RWPE1 (cell line): ENCODE measurements at regions not wholly inside any gene's neighbourhood (a gene's known extent, or its start where the extent isn't known, plus 50 kb on each side); places are given as distances from the start of the nearest gene placed in this dataset.
A peak's percentile ranks its signal among the peaks of the same experiment; 100 is the strongest.

ENCODE experiments used
- CTCF ChIA-PET: fragments of 350-600 bp; sonication (Branson Sonifier 250); formaldehyde crosslinking; extraction: SDS; loops from one replicate; lab custom pipeline; 2021; lab: Yijun Ruan, JAX
- POLR2A ChIA-PET: fragments of 400-600 bp; formaldehyde crosslinking; extraction: SDS; loops from one replicate; lab custom pipeline; 2020; ENCODE audit warnings: antibody characterized with exemption; ENCODE audit not compliant: low non-redundant PET; lab: Yijun Ruan, JAX
- DNase-seq: peaks from one replicate; pipeline ENCODE4 v3.0.0; 2012; ENCODE audit warnings: low spot score
- H3K27ac ChIP-seq: fragments of 450-650 bp; 2 replicates; pipeline ENCODE4 v1.5.1; 2017
- TF ChIP-seq, protein P1 (sequence below): fragments of 450-650 bp; conservative IDR thresholded peaks from 2 replicates; pipeline ENCODE4 v1.5.1; 2017; ENCODE audit warnings: low read depth, mild to moderate bottlenecking

- ChIA-PET CTCF (interaction anchor here (0.6 kb wide), 1 partner anchor 239 kb away, joined by 3 read pairs; no protein-coding TSS in a partner anchor), POLR2A (no interaction called here)
Observed at GRCh38 chr6:148221196-148221979, 121.2 kb upstream of the SASH1 start.

GRCh38 chr6:148222376-148222775, 120.3 kb upstream of the SASH1 start:
- DNase-seq = no peak
- H3K27ac ChIP-seq = no peak overlapping the region
- CTCF ChIA-PET = no interaction called here

More at GRCh38 chr6:148221196-148221979, 121.2 kb upstream of the SASH1 start:
- no peak overlapping the region for H3K27ac ChIP-seq
- DNase-seq = no peak
- TF ChIP-seq, protein P1, sequence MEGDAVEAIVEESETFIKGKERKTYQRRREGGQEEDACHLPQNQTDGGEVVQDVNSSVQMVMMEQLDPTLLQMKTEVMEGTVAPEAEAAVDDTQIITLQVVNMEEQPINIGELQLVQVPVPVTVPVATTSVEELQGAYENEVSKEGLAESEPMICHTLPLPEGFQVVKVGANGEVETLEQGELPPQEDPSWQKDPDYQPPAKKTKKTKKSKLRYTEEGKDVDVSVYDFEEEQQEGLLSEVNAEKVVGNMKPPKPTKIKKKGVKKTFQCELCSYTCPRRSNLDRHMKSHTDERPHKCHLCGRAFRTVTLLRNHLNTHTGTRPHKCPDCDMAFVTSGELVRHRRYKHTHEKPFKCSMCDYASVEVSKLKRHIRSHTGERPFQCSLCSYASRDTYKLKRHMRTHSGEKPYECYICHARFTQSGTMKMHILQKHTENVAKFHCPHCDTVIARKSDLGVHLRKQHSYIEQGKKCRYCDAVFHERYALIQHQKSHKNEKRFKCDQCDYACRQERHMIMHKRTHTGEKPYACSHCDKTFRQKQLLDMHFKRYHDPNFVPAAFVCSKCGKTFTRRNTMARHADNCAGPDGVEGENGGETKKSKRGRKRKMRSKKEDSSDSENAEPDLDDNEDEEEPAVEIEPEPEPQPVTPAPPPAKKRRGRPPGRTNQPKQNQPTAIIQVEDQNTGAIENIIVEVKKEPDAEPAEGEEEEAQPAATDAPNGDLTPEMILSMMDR = no peak

DNA sequence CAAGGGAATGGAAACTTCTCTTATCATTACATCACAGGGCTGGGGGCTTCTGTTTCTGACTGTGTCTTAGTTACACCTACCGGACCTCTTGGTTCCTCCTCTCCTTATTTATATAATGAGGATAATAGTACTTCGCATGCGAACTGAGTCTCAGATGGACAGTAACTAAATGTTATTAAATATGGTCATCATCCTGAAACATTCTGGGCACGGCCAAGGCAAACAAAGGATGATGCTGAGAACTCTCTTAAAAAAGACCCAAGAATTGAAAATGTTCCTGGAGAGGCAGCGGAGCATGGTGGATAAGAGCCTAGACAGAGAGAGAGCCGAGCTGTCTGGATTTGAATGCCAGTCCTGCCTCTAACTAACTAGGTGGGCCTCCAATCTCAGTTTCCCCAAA, 119.8 kb upstream of the SASH1 start:
- no peak overlapping the region for H3K27ac ChIP-seq
- TF ChIP-seq, protein P1 = no peak
- ChIA-PET POLR2A (no interaction called here), CTCF (no interaction called here)
- no peak for DNase-seq

More at GRCh38 chr6:148222376-148222775, 120.3 kb upstream of the SASH1 start:
- POLR2A ChIA-PET = no interaction called here
- TF ChIP-seq, protein P1 = no peak

GRCh38 chr6:148223424-148223842, 119.2 kb upstream of the SASH1 start:
- DNase-seq = peak; percentile 27
- CTCF ChIA-PET = no interaction called here
- POLR2A ChIA-PET = no interaction called here
- TF ChIP-seq, protein P1 = no peak
- no peak overlapping the region for H3K27ac ChIP-seq

- no peak overlapping the region for H3K27ac ChIP-seq
- no peak for DNase-seq
- CTCF ChIA-PET = interaction anchor here (0.6 kb wide), 1 partner anchor 89 kb away, joined by 4 read pairs; no protein-coding TSS in a partner anchor
- POLR2A ChIA-PET = no interaction called here
- TF ChIP-seq, protein P1 = no peak
Observed at GRCh38 chr6:148225871-148226270, 116.8 kb upstream of the SASH1 start.

DNA sequence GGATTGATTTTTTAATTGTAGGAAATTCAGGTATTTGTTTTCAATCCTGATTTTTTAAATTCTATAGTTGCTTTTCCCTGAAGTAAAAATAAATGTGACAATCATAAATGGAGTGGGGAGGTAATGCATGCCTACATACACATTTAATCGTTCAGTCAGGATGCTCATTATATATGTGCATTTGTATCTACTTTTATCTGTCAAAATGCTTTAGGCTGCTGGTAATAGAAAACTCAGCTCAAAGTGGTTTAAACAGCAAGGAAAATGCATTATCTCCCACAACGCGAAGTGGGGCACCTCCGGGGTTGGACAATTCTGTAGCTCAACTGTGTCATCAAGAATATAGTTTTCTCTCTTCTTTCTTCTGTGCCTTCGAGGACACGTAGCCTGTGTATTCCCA, 116.4 kb upstream of the SASH1 start:
- H3K27ac ChIP-seq = no peak overlapping the region
- TF ChIP-seq, protein P1 = no peak
- DNase-seq = no peak
- ChIA-PET CTCF (no interaction called here), POLR2A (no interaction called here)
